Liver (tissue), 8 donors: ENCODE measurements at regions not wholly inside any gene's neighbourhood (a gene's known extent, or its start where the extent isn't known, plus 50 kb on each side); places are given as distances from the start of the nearest gene placed in this dataset.

ENCODE experiments used
- DNase-seq: peaks from one replicate; pipeline ENCODE4 v3.0.0-alpha.2; 2017; ENCODE audit warnings: low spot score
- H3K27ac ChIP-seq, 2 donors: one replicate each; pipeline ENCODE4 v1.7.0; 2013; ENCODE audit warnings: inconsistent platforms in 2 of 2, low read length in 2 of 2, control low read depth in 1 of 2, low read depth in 1 of 2, mild to moderate bottlenecking in 1 of 2
- H3K27me3 ChIP-seq, 4 donors: one replicate each; pipeline versions ENCODE4 v1.6.1 to v1.7.0; 2013; ENCODE audit warnings: low read length in 3 of 4, inconsistent platforms in 1 of 4, mild to moderate bottlenecking in 1 of 4, moderate library complexity in 1 of 4; ENCODE audit not compliant: control insufficient read depth in 4 of 4, insufficient read depth in 4 of 4
- H3K36me3 ChIP-seq, 4 donors: one replicate each; pipeline versions ENCODE4 v1.6.1 to v1.7.0; 2013; ENCODE audit warnings: low read length in 3 of 4, mild to moderate bottlenecking in 3 of 4, low read depth in 1 of 4, moderate library complexity in 1 of 4; ENCODE audit not compliant: control insufficient read depth in 4 of 4, insufficient read depth in 3 of 4
- H3K4me1 ChIP-seq, 4 donors: one replicate each; pipeline versions ENCODE4 v1.6.1 to v1.7.0; 2013; ENCODE audit warnings: low read length in 3 of 4, mild to moderate bottlenecking in 3 of 4, moderate library complexity in 1 of 4; ENCODE audit not compliant: control insufficient read depth in 4 of 4, insufficient read depth in 4 of 4
- H3K4me3 ChIP-seq, 3 donors: one replicate each; pipeline versions ENCODE4 v1.6.1 to v1.7.0; 2013; ENCODE audit warnings: low read length in 3 of 3, control low read depth in 1 of 3, low read depth in 1 of 3, mild to moderate bottlenecking in 1 of 3
- H3K9ac ChIP-seq, 2 donors: one replicate each; pipeline ENCODE4 v1.7.0; 2013; ENCODE audit warnings: low read length in 2 of 2, mild to moderate bottlenecking in 2 of 2, moderate library complexity in 2 of 2, control low read depth in 1 of 2, low read depth in 1 of 2
- H3K9me3 ChIP-seq, 4 donors: one replicate each; pipeline versions ENCODE4 v1.6.1 to v1.7.0; 2013; ENCODE audit warnings: low read length in 3 of 4; ENCODE audit not compliant: control insufficient read depth in 4 of 4
- ATF3 ChIP-seq: IDR thresholded peaks from 2 replicates; pipeline ENCODE4 v1.6.1; 2016; ENCODE audit warnings: antibody characterized with exemption
- CTCF ChIP-seq: fragments of 150-350 bp; IDR thresholded peaks from 2 replicates; pipeline ENCODE4 v1.5.1; 2017; ENCODE audit warnings: improper control_type of control experiment, low read depth, low read length; ENCODE audit not compliant: missing input control
- EGR1 ChIP-seq, 2 donors: IDR thresholded peaks; 2 replicates each; pipeline ENCODE4 v1.6.1; 2016 to 2018; ENCODE audit warnings: antibody characterized with exemption in 2 of 2, low read depth in 2 of 2
- FOXA1 ChIP-seq: IDR thresholded peaks from 2 replicates; pipeline ENCODE4 v1.6.1; 2016; ENCODE audit warnings: antibody characterized with exemption
- FOXA2 ChIP-seq: IDR thresholded peaks from 2 replicates; pipeline ENCODE4 v1.6.1; 2016; ENCODE audit warnings: antibody characterized with exemption
- HNF4A ChIP-seq, 2 donors: conservative IDR thresholded peaks; 2 replicates each; pipeline ENCODE4 v1.6.1; 2016; ENCODE audit warnings: antibody characterized with exemption in 2 of 2, mild to moderate bottlenecking in 2 of 2
- HNF4G ChIP-seq: IDR thresholded peaks from 2 replicates; pipeline ENCODE4 v1.6.1; 2016; ENCODE audit warnings: antibody characterized with exemption
- JUND ChIP-seq, 2 donors: IDR thresholded peaks; 2 replicates each; pipeline ENCODE4 v1.6.1; 2016; ENCODE audit warnings: antibody characterized with exemption in 2 of 2
- NR2F2 ChIP-seq: IDR thresholded peaks from 2 replicates; pipeline ENCODE4 v1.6.1; 2016; ENCODE audit warnings: antibody characterized with exemption
- RAD21 ChIP-seq, 2 donors: IDR thresholded peaks; 2 replicates each; pipeline ENCODE4 v1.6.1; 2016; ENCODE audit warnings: antibody characterized with exemption in 2 of 2, mild to moderate bottlenecking in 2 of 2
- REST ChIP-seq: IDR thresholded peaks from 2 replicates; pipeline ENCODE4 v1.6.1; 2016; ENCODE audit warnings: antibody characterized with exemption, mild to moderate bottlenecking
- RXRA ChIP-seq, 2 donors: IDR thresholded peaks; 2 replicates each; pipeline ENCODE4 v1.6.1; 2017 to 2018; ENCODE audit warnings: antibody characterized with exemption in 2 of 2, mild to moderate bottlenecking in 1 of 2
- TAF1 ChIP-seq: conservative IDR thresholded peaks from 2 replicates; pipeline ENCODE4 v1.6.1; 2016; ENCODE audit warnings: antibody characterized with exemption, mild to moderate bottlenecking
- YY1 ChIP-seq: IDR thresholded peaks from 2 replicates; pipeline ENCODE4 v1.6.1; 2016; ENCODE audit warnings: antibody characterized with exemption, mild to moderate bottlenecking
- ZBTB33 ChIP-seq: IDR thresholded peaks from 2 replicates; pipeline ENCODE4 v1.6.1; 2016; ENCODE audit warnings: antibody characterized with exemption
- WGBS: extraction: QIAGEN DNeasy Blood & Tissue Kit; methylation state at CpG from one replicate; pipeline ENCODE4 v1.1.7; 2013; 5-methylcytosine and 5-hydroxymethylcytosine counted together
- donor health status: healthy.
- donor health status: healthy.
- donor health status: healthy.
- donor health status: healthy.
- donor health status: healthy.

- no peak overlapping the region for H3K9ac ChIP-seq
- H3K9me3 ChIP-seq, result no peaks in the 10 kb centered on the region
- no peak for TF ChIP-seq YY1
- no peak for TF ChIP-seq ZBTB33
- TF ChIP-seq CTCF, result no peak
- TF ChIP-seq FOXA2, result peak; percentile 23
- TF ChIP-seq HNF4A (conservative IDR thresholded peaks at IDR 0.05), result peak in 1 of 2 donors; percentile 48
- no peak for TF ChIP-seq FOXA1
- peak in 1 of 2 donors; percentile 81 for TF ChIP-seq EGR1 (IDR thresholded peaks at IDR 0.05; ENCODE audit: low read depth in 2 of 2)
- TF ChIP-seq RAD21 (IDR thresholded peaks at IDR 0.05), result peak in 1 of 2 donors; percentile 8
- no peak for TF ChIP-seq JUND (IDR thresholded peaks at IDR 0.05)
- TF ChIP-seq RXRA (IDR thresholded peaks at IDR 0.05), result peak in 1 of 2 donors; percentile 57
- no peak for DNase-seq
- H3K36me3 ChIP-seq, result no peaks in the 10 kb centered on the region
- no peak overlapping the region for H3K27ac ChIP-seq
- H3K27me3 ChIP-seq, result no peaks in the 10 kb centered on the region
- H3K4me1 ChIP-seq, result peaks cover 0 to 8% (median 2%) of the 10 kb centered on the region in 4 donors
- H3K4me3 ChIP-seq, result no peak overlapping the region
- 52% methylated on average over 5 of the region's 5 CpGs for WGBS
Observed at GRCh38 chr18:27242392-27243047, 57.4 kb upstream of the CHST9 start.

- Histone ChIP-seq H3K36me3 (no peaks in the 10 kb centered on the region), H3K27me3 (no peaks in the 10 kb centered on the region), H3K9me3 (no peaks in the 10 kb centered on the region), H3K4me1 (peaks cover 0 to 16% (median 7%) of the 10 kb centered on the region in 4 donors), H3K9ac (no peak overlapping the region), H3K4me3 (no peak overlapping the region), H3K27ac (no peak overlapping the region)
- 87% methylated on average over 3 of the region's 3 CpGs for WGBS
- TF ChIP-seq RAD21 (IDR thresholded peaks at IDR 0.05), result no peak
- no peak for DNase-seq
Observed at GRCh38 chr18:27240383-27240782, 55.3 kb upstream of the CHST9 start.

- no peaks in the 10 kb centered on the region for H3K27me3 ChIP-seq
- no peak overlapping the region for H3K9ac ChIP-seq
- no peaks in the 10 kb centered on the region for H3K9me3 ChIP-seq
- no peak overlapping the region for H3K27ac ChIP-seq
- WGBS, result 67% methylated on average over 4 of the region's 4 CpGs
- H3K4me1 ChIP-seq, result peaks cover 0 to 23% (median 12%) of the 10 kb centered on the region in 4 donors
- DNase-seq, result no peak
- no peak overlapping the region for H3K4me3 ChIP-seq
- TF ChIP-seq HNF4A (conservative IDR thresholded peaks at IDR 0.05) (no peak), RXRA (IDR thresholded peaks at IDR 0.05) (no peak), JUND (IDR thresholded peaks at IDR 0.05) (no peak), YY1 (no peak), HNF4G (no peak), TAF1 (no peak), RAD21 (IDR thresholded peaks at IDR 0.05) (no peak), REST (no peak), NR2F2 (no peak), ATF3 (no peak), EGR1 (IDR thresholded peaks at IDR 0.05; ENCODE audit: low read depth in 2 of 2) (no peak)
- H3K36me3 ChIP-seq, result no peaks in the 10 kb centered on the region
Observed at GRCh38 chr18:27239669-27240068, 54.6 kb upstream of the CHST9 start.
